ENCODE measurements at regions not wholly inside any gene's neighbourhood (a gene's known extent, or its start where the extent isn't known, plus 50 kb on each side); places are given as distances from the start of the nearest gene placed in this dataset.

DNA sequence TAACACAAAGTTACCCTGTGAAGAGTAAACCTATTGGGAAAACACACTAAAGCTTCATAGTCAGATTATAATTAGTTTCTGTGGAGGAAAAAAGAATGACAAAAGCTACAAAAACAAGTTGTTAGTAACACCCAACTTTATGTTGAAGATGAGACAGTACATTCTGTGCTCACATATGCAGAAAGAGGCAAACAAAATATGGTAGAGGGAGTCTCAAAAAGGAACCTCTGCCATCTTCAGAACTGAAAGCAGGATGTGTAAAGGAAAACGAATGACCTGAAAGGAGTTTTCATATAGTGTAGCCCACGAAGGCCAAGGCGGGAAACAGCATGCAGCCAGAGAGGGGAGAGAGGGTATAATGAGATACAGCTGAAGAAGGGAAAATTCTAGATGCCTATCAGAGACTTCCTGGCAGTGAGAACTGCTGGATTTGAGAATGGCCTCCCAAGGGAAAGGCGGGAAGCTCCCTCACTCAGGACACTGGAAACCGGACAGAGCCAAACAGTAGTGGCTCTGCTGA is 84.1 kb upstream of the HEY2 start:
- peaks cover 16% of the 10 kb centered on the region for H3K9me3 Mint-ChIP-seq
- no peak for ATAC-seq
- H3K27me3 Mint-ChIP-seq (ENCODE audit: low read depth) = peaks cover 3% of the 10 kb centered on the region; the same call in 1 of the 2 replicates
- H3K4me3 Mint-ChIP-seq = no peak overlapping the region
- DNase-seq (ENCODE audit: low spot score) = no peak
- peaks cover 12% of the 10 kb centered on the region for H3K4me1 Mint-ChIP-seq
- no peak overlapping the region for H3K27ac Mint-ChIP-seq
- ChIA-PET CTCF (no interaction called here), POLR2A (no interaction called here)
- H3K36me3 Mint-ChIP-seq = peaks cover 25% of the 10 kb centered on the region
- TF ChIP-seq ZNF671 (CRISPR knock-in tag; IDR thresholded peaks at IDR 0.05) (no peak), ETV6 (CRISPR knock-in tag; IDR thresholded peaks at IDR 0.05) (no peak)

DNA sequence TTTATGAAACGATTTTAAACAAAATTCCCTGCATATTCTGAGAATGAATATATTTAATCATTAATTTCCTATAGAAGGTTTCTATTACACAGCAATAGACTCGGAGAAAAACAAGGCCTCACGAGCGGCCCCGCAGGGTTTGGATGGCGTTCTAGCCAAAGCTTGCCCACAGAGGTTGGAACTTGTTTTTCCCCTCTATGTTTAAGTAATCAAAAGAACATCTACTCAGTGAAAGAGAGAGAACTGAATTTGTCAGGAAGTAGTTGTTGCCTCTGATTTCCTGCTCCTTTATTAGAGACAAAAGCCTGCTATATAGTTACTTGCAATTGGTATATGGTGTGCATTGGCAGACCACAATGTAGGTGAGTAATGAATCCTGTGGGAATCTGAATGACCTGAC is 82.1 kb upstream of the HEY2 start:
- Mint-ChIP-seq H3K27me3 (ENCODE audit: low read depth) (peaks cover 3% of the 10 kb centered on the region; the same call in 1 of the 2 replicates), H3K27ac (no peak overlapping the region), H3K36me3 (peaks cover 27% of the 10 kb centered on the region), H3K9me3 (peaks cover 16% of the 10 kb centered on the region), H3K4me1 (peaks cover 23% of the 10 kb centered on the region), H3K4me3 (no peak overlapping the region)
- DNase-seq (ENCODE audit: low spot score) (no peak), ATAC-seq (no peak)
- POLR2A ChIA-PET = no interaction called here
- CTCF ChIA-PET = no interaction called here
- TF ChIP-seq SOX15 (CRISPR knock-in tag; IDR thresholded peaks at IDR 0.05) (no peak), ZNF219 (CRISPR knock-in tag; IDR thresholded peaks at IDR 0.05; ENCODE audit: borderline replicate concordance) (no peak)

DNA sequence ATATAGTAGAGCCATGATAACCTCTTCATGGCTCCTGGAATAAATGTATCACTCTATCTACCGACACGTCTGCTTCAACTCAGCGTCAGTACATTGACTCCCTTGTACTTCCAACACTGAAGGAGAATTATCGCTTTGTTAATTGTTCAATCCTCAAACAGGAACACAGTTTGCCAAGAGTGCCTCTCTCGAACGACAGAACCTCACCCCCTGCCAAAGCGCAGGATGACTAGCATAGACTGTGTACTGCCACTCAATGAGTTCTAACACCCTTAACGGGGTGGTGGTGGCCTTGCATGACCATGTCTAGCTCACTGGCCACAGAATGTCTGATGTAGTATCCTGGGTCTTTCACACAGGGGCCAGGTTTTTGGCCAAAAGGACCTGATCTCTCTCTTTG is 81.4 kb upstream of the HEY2 start:
- ChIA-PET POLR2A (no interaction called here), CTCF (no interaction called here)
- no peak for ATAC-seq
- DNase-seq (ENCODE audit: low spot score) = no peak
- Mint-ChIP-seq H3K27ac (no peak overlapping the region), H3K9me3 (peaks cover 16% of the 10 kb centered on the region), H3K4me3 (no peak overlapping the region), H3K36me3 (peaks cover 27% of the 10 kb centered on the region), H3K4me1 (peaks cover 23% of the 10 kb centered on the region), H3K27me3 (ENCODE audit: low read depth) (peaks cover 3% of the 10 kb centered on the region; the same call in 1 of the 2 replicates)
- no peak for TF ChIP-seq EMX1 (CRISPR knock-in tag; IDR thresholded peaks at IDR 0.05)

DNA sequence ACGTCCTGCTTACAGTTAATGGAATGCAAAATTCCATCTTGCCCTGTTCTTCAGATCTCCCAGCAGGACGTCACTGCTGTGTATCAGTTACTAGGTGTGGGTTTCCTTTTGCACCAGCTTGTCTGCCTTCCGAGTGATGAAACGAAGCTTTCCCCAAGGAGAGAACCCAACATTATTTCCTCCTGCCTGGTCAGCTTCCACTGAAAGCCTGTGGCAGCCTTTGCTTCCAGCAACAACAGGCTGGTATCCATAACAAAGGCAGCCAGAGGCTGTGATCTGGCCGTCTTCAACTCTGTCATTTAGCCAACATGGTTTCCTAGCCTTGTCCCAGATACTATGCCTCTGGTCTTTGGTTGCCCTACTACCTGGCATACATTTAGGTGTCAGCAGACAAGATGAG is 78.9 kb upstream of the HEY2 start:
- ATAC-seq (peak; percentile 93), DNase-seq (ENCODE audit: low spot score) (peak; percentile 51)
- Mint-ChIP-seq H3K27ac (peak overlapping the region; percentile 90), H3K36me3 (peaks cover 27% of the 10 kb centered on the region), H3K4me1 (peaks cover 24% of the 10 kb centered on the region), H3K9me3 (peaks cover 16% of the 10 kb centered on the region), H3K4me3 (no peak overlapping the region; the same call in 1 of the 2 replicates), H3K27me3 (ENCODE audit: low read depth) (peaks cover 3% of the 10 kb centered on the region; the same call in 1 of the 2 replicates)
- ChIA-PET CTCF (interaction anchor here (1.0 to 1.5 kb wide), 3 partner anchors 12 to 357 kb away, joined by 3 to 4 read pairs (median 4); no protein-coding TSS in a partner anchor), POLR2A (no interaction called here)
- TF ChIP-seq, protein P1, sequence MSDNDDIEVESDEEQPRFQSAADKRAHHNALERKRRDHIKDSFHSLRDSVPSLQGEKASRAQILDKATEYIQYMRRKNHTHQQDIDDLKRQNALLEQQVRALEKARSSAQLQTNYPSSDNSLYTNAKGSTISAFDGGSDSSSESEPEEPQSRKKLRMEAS (CRISPR knock-in tag; IDR thresholded peaks at IDR 0.05) = peak; percentile 26; the same call in 1 of the 2 replicates
- TF ChIP-seq HMGA2 (CRISPR knock-in tag; IDR thresholded peaks at IDR 0.05) (no peak), ESRRA (CRISPR knock-in tag; IDR thresholded peaks at IDR 0.05; ENCODE audit: borderline replicate concordance) (no peak), NR3C1 (CRISPR knock-in tag; conservative IDR thresholded peaks at IDR 0.05; ENCODE audit: low read depth) (no peak)

DNA sequence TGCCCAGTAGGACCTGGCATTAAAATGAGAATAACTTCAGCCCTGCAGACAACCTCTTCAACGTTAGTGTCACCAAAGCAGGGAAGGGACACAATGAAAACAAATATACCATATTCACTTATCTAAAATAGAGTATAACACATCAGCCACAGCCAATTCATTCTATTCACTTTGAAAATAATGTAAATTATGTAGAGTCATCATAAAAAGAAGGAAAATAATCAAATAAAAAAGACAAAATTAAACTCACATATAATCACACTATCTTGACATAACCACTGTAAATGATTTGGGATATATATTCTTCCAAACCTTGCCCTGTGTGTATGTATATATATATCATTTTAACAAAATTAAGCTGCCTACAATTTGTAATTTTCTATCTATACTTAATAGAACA is 78.1 kb upstream of the HEY2 start:
- DNase-seq (ENCODE audit: low spot score) (no peak), ATAC-seq (no peak)
- no peak overlapping the region for H3K4me3 Mint-ChIP-seq
- no peak overlapping the region for H3K27ac Mint-ChIP-seq
- peaks cover 3% of the 10 kb centered on the region; the same call in 1 of the 2 replicates for H3K27me3 Mint-ChIP-seq (ENCODE audit: low read depth)
- H3K4me1 Mint-ChIP-seq = peaks cover 25% of the 10 kb centered on the region
- ChIA-PET POLR2A (no interaction called here), CTCF (no interaction called here)
- TF ChIP-seq, protein P1 (CRISPR knock-in tag; IDR thresholded peaks at IDR 0.05) = no peak
- TF ChIP-seq, protein P2, sequence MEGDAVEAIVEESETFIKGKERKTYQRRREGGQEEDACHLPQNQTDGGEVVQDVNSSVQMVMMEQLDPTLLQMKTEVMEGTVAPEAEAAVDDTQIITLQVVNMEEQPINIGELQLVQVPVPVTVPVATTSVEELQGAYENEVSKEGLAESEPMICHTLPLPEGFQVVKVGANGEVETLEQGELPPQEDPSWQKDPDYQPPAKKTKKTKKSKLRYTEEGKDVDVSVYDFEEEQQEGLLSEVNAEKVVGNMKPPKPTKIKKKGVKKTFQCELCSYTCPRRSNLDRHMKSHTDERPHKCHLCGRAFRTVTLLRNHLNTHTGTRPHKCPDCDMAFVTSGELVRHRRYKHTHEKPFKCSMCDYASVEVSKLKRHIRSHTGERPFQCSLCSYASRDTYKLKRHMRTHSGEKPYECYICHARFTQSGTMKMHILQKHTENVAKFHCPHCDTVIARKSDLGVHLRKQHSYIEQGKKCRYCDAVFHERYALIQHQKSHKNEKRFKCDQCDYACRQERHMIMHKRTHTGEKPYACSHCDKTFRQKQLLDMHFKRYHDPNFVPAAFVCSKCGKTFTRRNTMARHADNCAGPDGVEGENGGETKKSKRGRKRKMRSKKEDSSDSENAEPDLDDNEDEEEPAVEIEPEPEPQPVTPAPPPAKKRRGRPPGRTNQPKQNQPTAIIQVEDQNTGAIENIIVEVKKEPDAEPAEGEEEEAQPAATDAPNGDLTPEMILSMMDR (IDR thresholded peaks at IDR 0.05) = no peak
- TF ChIP-seq RORB (CRISPR knock-in tag; IDR thresholded peaks at IDR 0.05) = no peak
- no peak for TF ChIP-seq TEAD4 (CRISPR knock-in tag; IDR thresholded peaks at IDR 0.05)
- no peak for TF ChIP-seq ZNF396 (CRISPR knock-in tag; IDR thresholded peaks at IDR 0.05; ENCODE audit: borderline replicate concordance)
- TF ChIP-seq TP53 (CRISPR knock-in tag; IDR thresholded peaks at IDR 0.05) = no peak
- TF ChIP-seq ZNF263 (CRISPR knock-in tag; IDR thresholded peaks at IDR 0.05; ENCODE audit: low read depth) = no peak
- no peak for TF ChIP-seq ZNF219 (CRISPR knock-in tag; IDR thresholded peaks at IDR 0.05; ENCODE audit: borderline replicate concordance)
- no peak for TF ChIP-seq CBFB (CRISPR knock-in tag; IDR thresholded peaks at IDR 0.05; ENCODE audit: low read depth)
- TF ChIP-seq NR2C2 (CRISPR knock-in tag; IDR thresholded peaks at IDR 0.05) = no peak
- TF ChIP-seq, protein P3, sequence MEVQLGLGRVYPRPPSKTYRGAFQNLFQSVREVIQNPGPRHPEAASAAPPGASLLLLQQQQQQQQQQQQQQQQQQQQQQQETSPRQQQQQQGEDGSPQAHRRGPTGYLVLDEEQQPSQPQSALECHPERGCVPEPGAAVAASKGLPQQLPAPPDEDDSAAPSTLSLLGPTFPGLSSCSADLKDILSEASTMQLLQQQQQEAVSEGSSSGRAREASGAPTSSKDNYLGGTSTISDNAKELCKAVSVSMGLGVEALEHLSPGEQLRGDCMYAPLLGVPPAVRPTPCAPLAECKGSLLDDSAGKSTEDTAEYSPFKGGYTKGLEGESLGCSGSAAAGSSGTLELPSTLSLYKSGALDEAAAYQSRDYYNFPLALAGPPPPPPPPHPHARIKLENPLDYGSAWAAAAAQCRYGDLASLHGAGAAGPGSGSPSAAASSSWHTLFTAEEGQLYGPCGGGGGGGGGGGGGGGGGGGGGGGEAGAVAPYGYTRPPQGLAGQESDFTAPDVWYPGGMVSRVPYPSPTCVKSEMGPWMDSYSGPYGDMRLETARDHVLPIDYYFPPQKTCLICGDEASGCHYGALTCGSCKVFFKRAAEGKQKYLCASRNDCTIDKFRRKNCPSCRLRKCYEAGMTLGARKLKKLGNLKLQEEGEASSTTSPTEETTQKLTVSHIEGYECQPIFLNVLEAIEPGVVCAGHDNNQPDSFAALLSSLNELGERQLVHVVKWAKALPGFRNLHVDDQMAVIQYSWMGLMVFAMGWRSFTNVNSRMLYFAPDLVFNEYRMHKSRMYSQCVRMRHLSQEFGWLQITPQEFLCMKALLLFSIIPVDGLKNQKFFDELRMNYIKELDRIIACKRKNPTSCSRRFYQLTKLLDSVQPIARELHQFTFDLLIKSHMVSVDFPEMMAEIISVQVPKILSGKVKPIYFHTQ (CRISPR knock-in tag; IDR thresholded peaks at IDR 0.05) = no peak
- no peak for TF ChIP-seq ZNF317 (CRISPR knock-in tag; IDR thresholded peaks at IDR 0.05; ENCODE audit: borderline replicate concordance, low read depth)
- no peak for TF ChIP-seq IRF2 (CRISPR knock-in tag; IDR thresholded peaks at IDR 0.05; ENCODE audit: borderline replicate concordance, low read depth)
- TF ChIP-seq, protein P4, sequence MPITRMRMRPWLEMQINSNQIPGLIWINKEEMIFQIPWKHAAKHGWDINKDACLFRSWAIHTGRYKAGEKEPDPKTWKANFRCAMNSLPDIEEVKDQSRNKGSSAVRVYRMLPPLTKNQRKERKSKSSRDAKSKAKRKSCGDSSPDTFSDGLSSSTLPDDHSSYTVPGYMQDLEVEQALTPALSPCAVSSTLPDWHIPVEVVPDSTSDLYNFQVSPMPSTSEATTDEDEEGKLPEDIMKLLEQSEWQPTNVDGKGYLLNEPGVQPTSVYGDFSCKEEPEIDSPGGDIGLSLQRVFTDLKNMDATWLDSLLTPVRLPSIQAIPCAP (CRISPR knock-in tag; IDR thresholded peaks at IDR 0.05) = no peak
- H3K9me3 Mint-ChIP-seq = peaks cover 16% of the 10 kb centered on the region
- H3K36me3 Mint-ChIP-seq = peaks cover 31% of the 10 kb centered on the region

Measured in WTC11 (cell line).